Loucy (cell line): ENCODE measurements at regions not wholly inside any gene's neighbourhood (a gene's known extent, or its start where the extent isn't known, plus 50 kb on each side); places are given as distances from the start of the nearest gene placed in this dataset.

Source experiments
- CTCF ChIP-seq: fragments of 200-600 bp; sonication (generic); conservative IDR thresholded peaks from 2 replicates; pipeline ENCODE4 v1.5.1; 2014; ENCODE audit warnings: mild to moderate bottlenecking, antibody characterized with exemption, low read length
- EZH2phosphoT487 ChIP-seq: fragments of 200-600 bp; IDR thresholded peaks from 2 replicates; pipeline ENCODE4 v1.6.1; 2018; ENCODE audit warnings: antibody characterized with exemption, mild to moderate bottlenecking, moderate library complexity, borderline replicate concordance

GRCh38 chr10:110413049-110413783 lies 84.5 kb upstream of the DUSP5 start:
- TF ChIP-seq CTCF (no peak), EZH2phosphoT487 (no peak)
